ENCODE measurements at regions not wholly inside any gene's neighbourhood (a gene's known extent, or its start where the extent isn't known, plus 50 kb on each side); places are given as distances from the start of the nearest gene placed in this dataset.

- TF ChIP-seq, protein P1, sequence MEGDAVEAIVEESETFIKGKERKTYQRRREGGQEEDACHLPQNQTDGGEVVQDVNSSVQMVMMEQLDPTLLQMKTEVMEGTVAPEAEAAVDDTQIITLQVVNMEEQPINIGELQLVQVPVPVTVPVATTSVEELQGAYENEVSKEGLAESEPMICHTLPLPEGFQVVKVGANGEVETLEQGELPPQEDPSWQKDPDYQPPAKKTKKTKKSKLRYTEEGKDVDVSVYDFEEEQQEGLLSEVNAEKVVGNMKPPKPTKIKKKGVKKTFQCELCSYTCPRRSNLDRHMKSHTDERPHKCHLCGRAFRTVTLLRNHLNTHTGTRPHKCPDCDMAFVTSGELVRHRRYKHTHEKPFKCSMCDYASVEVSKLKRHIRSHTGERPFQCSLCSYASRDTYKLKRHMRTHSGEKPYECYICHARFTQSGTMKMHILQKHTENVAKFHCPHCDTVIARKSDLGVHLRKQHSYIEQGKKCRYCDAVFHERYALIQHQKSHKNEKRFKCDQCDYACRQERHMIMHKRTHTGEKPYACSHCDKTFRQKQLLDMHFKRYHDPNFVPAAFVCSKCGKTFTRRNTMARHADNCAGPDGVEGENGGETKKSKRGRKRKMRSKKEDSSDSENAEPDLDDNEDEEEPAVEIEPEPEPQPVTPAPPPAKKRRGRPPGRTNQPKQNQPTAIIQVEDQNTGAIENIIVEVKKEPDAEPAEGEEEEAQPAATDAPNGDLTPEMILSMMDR (IDR thresholded peaks at IDR 0.05 in 4 of 5, conservative IDR thresholded peaks at IDR 0.05 in 1 of 5): no peak
- TF ChIP-seq POLR2A (IDR thresholded peaks at IDR 0.05): no peak
These were observed 1805.6 kb upstream of the TENM3 start for GRCh38 chr4:180437601-180438000.

All from gastrocnemius medialis (tissue), 4 donors.